HEK293T (cell line): ENCODE measurements at regions not wholly inside any gene's neighbourhood (a gene's known extent, or its start where the extent isn't known, plus 50 kb on each side); places are given as distances from the start of the nearest gene placed in this dataset.

Experiments used
- ELF4 ChIP-seq: fragments of 450-650 bp; IDR thresholded peaks from 2 replicates; pipeline ENCODE4 v1.6.1; 2017; ENCODE audit warnings: antibody characterized with exemption
- FOXM1 ChIP-seq: fragments of 450-650 bp; IDR thresholded peaks from 2 replicates; pipeline ENCODE4 v1.6.1; 2017; ENCODE audit warnings: mild to moderate bottlenecking, borderline replicate concordance
- L3MBTL2 ChIP-seq: fragments of 450-650 bp; conservative IDR thresholded peaks from 2 replicates; pipeline ENCODE4 v1.6.1; 2016; ENCODE audit warnings: mild to moderate bottlenecking

DNA sequence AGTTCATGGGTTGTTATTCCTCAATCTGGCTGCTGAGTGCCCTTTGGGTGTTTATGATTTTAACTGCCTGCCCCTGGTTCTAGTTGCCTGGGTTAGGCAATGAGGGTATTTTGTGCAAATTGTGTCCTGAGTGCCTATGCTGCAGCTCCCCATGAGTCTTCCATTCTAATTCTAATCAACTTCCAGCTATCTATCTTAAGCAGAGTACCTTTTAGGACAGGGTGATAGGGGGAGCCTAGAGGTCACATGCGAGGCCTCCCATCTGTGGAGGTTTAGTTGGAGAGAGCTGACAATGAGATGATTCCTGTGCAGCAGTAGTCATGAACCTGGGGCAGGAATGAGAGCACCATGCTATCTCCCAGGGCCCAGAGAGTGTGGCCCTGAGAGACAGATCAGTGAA is 225.9 kb upstream of the PLEKHG7 start:
- TF ChIP-seq L3MBTL2 (no peak), ELF4 (no peak), FOXM1 (no peak)
